ENCODE measurements at regions not wholly inside any gene's neighbourhood (a gene's known extent, or its start where the extent isn't known, plus 50 kb on each side); places are given as distances from the start of the nearest gene placed in this dataset.
"Not testable (repeated sequence)": the region's sequence is repeated elsewhere in the genome, so short reads cannot be mapped to it uniquely, and the experiment has no call there.

GRCh38 chr4:154164931-154165839 is 326.4 kb downstream of the DCHS2 start:
- DNase-seq, result peak; percentile 20 to 31

- DNase-seq, result no peak
Measured at GRCh38 chr4:154160519-154161301, 330.9 kb downstream of the DCHS2 start.

GRCh38 chr4:154158361-154159155 is 333.0 kb downstream of the DCHS2 start:
- no peak for DNase-seq

- DNase-seq, result no peak
Measured at GRCh38 chr4:154152546-154152945, 339.1 kb downstream of the DCHS2 start.

GRCh38 chr4:154149236-154149635 is 342.4 kb downstream of the DCHS2 start:
- not testable (repeated sequence) for DNase-seq

- no peak for DNase-seq
Measured at GRCh38 chr4:154143720-154144119, 347.9 kb downstream of the DCHS2 start.

GRCh38 chr4:154142664-154143063 is 348.9 kb downstream of the DCHS2 start:
- DNase-seq, result no peak

- no peak for DNase-seq
Measured at GRCh38 chr4:154140869-154141268, 350.7 kb downstream of the DCHS2 start.

- no peak for DNase-seq
Measured at GRCh38 chr4:154137320-154137905, 348.5 kb upstream of the SFRP2 start.

GRCh38 chr4:154135576-154135975 is 346.7 kb upstream of the SFRP2 start:
- DNase-seq, result no peak

- DNase-seq, result no peak
Measured at GRCh38 chr4:154132406-154132805, 343.5 kb upstream of the SFRP2 start.

- DNase-seq, result no peak
Measured at GRCh38 chr4:154126276-154126675, 337.4 kb upstream of the SFRP2 start.

- no peak for DNase-seq
Measured at GRCh38 chr4:154125340-154125739, 336.5 kb upstream of the SFRP2 start.

- no peak for DNase-seq
Measured at GRCh38 chr4:154124539-154125255, 335.8 kb upstream of the SFRP2 start.

GRCh38 chr4:154123897-154124296 is 335.0 kb upstream of the SFRP2 start:
- no peak for DNase-seq

- no peak for DNase-seq
Measured at GRCh38 chr4:154120690-154121345, 331.9 kb upstream of the SFRP2 start.

- DNase-seq, result no peak
Measured at GRCh38 chr4:154120006-154120676, 331.3 kb upstream of the SFRP2 start.

- DNase-seq, result no peak
Measured at GRCh38 chr4:154119317-154119716, 330.4 kb upstream of the SFRP2 start.

- DNase-seq, result not testable (repeated sequence)
Measured at GRCh38 chr4:154117726-154118125, 328.8 kb upstream of the SFRP2 start.

- no peak for DNase-seq
Measured at GRCh38 chr4:154107337-154107736, 318.5 kb upstream of the SFRP2 start.

GRCh38 chr4:154088741-154089140 is 299.9 kb upstream of the SFRP2 start:
- DNase-seq, result no peak
